Limb (tissue), 2 donors: ENCODE measurements at regions not wholly inside any gene's neighbourhood (a gene's known extent, or its start where the extent isn't known, plus 50 kb on each side); places are given as distances from the start of the nearest gene placed in this dataset.
A peak's percentile ranks its signal among the peaks of the same experiment; 100 is the strongest.
"Not testable (repeated sequence)": the region's sequence is repeated elsewhere in the genome, so short reads cannot be mapped to it uniquely, and the experiment has no call there.

Experiments used
- DNase-seq, 2 donors: peaks; one replicate each; pipeline ENCODE4 v3.0.0-alpha.2; 2016; ENCODE audit errors: extremely low spot score in 2 of 2

GRCh38 chr7:66413379-66414114 is 208.4 kb downstream of the TPST1 start:
- peak; percentile 79 to 98 for DNase-seq

DNA sequence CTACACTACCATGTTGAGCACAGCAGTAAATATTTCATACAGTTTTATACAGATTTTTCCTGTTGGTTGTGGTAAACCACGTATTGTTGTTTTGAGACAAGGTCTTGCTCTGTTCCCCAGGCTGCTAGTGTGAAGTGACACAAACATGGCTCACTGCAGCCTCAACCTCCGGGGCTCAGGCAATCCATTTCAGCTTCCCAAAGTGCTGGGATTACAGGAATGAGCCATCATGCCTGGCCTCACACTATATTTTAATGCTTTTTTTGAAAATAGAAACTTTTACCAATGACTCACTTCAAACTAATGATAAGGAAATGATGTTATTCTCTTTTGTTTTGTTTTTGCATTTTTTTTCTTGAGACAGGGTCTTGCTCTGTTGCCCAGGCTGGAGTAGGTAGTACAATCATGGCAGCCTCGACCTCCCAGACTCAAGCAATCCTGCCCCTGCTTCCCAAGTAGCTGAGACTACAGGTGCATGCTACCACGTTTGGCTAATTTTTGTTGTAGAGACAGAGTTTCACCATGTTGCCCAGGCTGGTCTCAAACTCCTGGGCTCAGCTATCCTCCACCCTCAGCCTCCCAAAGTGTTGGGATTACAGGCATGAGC is 210.6 kb downstream of the TPST1 start:
- DNase-seq, result no peak

DNA sequence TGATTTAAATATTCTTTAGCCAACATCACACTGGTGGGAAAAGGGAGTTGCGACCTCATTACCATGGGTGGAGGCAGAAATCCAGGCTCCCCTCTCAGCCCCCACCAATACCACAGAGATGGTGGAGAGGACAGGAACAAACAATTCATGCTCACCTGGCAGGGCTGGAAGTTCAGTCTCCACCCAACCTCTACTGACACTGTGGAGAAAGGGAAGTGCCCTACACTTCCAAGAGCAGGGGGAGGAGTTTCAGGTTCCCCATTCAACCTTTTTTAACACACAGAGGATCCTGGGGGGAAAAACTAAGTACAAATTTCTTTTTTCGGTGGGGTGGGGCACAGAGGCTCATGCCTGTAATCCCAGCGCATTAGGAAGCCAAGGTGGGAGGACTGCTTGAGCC is 210.1 kb upstream of the KCTD7 start:
- DNase-seq, result no peak

DNA sequence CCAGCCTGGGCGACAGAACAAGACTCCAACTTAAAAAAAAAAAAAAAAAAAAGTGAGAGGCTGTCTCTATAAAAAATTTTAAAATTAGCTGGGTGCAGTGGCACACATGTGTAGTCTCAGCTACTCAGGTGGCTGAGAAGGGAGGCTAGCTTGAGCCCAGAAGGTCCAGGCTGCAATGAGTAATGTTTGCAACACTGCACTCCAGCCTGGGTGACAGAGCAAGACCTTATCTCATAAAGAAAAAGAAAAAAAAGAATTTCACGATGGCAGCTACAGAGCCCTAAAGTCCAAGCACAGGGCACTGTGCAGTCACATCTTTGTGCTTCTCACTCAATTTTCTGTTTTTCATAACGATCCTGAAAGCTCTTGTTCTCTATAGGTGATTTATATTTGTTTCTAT is 209.5 kb upstream of the KCTD7 start:
- DNase-seq, result no peak

DNA sequence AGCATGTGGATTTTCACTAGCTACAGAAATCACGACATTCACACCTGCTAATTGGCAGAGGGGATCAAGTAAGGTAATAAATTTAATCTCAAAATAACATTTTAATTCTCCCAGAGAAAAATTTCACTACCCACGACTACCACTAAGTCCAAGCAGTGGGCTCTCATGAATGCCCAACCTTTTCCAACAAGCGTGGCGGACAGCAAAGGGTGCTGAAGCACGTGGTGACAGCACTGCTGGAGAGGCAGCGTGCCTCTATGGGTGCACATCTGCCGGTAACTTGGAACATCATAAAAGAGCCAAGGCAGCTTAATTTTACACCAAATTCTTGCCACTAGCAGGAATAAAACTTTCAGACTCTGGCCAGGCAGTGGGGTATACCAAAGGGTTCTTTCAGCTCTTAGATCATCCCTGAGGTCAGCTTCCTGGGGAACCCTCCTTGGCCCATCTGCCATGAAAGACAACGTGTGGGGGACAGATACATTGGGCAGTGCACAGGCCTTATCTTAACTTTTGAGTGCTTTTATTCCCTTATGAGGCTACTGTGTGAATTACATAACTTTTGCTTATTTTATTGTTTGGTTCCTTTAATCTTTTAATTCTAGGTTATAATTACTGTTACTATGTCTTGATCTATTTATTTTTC is 206.7 kb upstream of the KCTD7 start:
- no peak for DNase-seq

GRCh38 chr7:66423729-66424128 is 205.0 kb upstream of the KCTD7 start:
- DNase-seq, result no peak

- DNase-seq, result no peak
Observed at GRCh38 chr7:66426332-66426731, 202.3 kb upstream of the KCTD7 start.

GRCh38 chr7:66426996-66427395 is 201.7 kb upstream of the KCTD7 start:
- no peak for DNase-seq

DNA sequence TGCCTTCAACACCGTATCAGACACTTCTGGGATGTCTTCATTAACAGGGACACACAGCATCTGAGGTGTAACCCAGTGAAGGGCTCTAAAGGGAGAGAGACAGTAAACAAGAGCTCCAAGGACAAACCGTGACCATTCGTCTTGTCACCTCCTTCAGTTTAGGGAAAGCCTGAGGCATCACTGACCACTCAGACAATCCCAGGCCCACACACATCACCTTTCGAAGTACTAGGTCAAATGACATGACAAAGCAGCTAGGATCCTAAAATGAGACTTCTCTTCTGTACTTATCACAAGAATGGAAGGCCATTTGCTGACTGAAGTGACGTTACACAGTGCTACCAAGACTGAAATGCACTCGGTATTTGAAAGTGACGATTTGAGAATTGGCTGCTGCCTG is 200.7 kb upstream of the KCTD7 start:
- no peak for DNase-seq

DNA sequence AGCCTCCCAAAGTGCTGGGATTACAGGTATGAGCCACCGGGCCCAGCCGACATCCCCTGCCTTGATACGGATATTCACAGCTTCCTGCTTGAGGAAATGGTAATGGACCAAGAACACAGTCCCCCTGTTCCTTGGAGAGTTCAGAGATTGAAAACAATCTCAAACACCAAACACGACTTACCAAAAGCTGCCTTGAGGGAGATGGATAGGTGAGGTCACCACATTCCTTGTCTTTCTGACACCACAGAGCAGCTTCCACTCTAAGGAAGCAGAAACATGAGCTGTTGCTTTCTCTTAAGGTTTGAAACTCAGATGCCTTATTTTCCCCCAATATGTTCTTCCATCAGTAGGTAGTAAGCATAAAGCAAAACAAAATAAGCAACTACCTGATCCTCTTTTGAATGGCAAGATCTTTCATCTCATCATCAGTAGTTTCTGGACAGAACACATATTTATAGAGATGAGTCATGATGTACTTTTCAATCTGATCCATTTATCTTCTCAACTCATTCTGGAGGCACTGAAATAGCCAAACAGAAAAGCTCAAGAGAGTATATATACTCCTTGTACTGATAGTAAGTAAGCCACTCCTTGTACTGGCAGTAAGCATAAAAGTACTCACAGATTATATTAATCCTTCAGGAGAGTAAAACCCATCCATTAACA is 199.1 kb upstream of the KCTD7 start:
- DNase-seq, result no peak

DNA sequence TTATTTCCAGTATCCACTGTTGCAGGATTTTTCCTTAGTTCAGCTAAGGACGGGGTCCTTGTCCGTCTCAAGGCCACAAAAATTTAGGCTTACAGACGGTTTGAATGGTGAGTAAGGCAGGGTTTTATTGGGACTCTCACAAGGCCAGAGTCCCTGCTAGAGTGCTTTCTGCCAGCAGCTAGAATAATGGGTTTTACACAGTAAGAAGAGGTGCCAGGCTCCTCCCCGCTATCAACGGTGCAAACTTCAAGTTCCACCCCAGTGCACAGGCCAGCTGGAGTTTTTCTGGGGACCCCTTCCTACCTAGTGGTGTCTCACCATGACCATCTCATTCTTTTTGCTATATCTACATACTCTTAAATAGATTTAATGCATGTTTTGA is 198.5 kb upstream of the KCTD7 start:
- no peak for DNase-seq

GRCh38 chr7:66438703-66439405 is 189.8 kb upstream of the KCTD7 start:
- DNase-seq, result not testable (repeated sequence)

DNA sequence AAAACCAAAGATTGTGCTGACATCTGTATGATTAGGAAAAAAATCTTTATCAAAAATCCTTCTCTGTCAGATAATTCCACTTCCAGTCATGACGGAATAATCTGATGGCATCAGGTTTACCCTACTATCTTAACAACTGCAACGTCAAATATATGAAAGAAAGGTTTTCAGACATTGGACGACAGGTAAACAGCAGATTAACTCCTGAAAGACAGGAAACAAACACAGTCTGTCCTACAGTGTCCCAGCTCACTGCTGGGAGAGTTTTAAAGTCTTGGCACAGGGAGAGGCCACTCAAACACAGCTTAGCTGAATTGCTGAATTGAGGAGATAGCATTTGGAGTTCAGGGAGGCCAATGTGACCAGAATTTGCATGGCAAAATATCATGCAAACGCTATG is 186.3 kb upstream of the KCTD7 start:
- DNase-seq, result no peak

GRCh38 chr7:66443946-66444345 is 184.7 kb upstream of the KCTD7 start:
- no peak for DNase-seq

- DNase-seq, result not testable (repeated sequence)
Observed at GRCh38 chr7:66447007-66447406, 181.7 kb upstream of the KCTD7 start.

- not testable (repeated sequence) for DNase-seq
Observed at GRCh38 chr7:66450814-66451213, 177.9 kb upstream of the KCTD7 start.

DNA sequence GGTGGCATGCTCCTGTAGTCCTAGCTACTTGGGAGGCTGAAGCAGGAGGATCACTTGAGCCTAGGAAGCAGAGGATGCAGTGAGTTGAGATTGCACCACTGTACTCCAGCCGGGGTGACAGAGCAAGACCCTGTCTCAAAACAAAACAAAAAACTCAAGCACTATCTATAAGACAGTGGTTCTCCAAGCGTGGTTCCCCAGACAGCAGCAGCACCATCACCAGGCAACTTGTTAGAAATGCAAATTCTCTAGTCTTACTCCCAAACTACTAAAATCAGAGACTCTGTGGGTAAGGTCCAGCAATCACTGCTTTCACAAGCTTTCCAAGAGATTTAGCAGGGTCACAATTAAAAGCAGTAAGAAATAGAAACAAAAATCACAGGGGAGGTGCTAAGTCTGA is 177.0 kb upstream of the KCTD7 start:
- not testable (repeated sequence) for DNase-seq

DNA sequence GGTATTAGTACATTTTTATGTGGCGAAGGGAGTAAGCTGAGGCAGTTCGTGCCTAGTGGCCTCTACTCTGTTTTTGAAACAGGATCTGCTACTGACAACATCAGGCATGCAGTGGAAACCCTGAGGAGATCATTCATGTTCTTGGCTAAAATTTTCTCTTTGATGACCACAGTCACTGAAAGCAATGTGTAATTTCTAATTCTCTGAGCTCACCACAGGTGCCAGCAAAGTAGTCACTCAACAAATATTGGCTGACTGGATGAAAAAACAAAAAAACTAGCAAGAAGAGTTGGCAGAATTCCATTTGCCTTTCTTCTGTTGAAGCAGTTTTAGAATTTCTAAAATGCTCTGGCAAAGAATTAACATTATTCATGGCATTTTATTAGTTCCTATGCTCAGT is 176.5 kb upstream of the KCTD7 start:
- DNase-seq, result no peak

DNA sequence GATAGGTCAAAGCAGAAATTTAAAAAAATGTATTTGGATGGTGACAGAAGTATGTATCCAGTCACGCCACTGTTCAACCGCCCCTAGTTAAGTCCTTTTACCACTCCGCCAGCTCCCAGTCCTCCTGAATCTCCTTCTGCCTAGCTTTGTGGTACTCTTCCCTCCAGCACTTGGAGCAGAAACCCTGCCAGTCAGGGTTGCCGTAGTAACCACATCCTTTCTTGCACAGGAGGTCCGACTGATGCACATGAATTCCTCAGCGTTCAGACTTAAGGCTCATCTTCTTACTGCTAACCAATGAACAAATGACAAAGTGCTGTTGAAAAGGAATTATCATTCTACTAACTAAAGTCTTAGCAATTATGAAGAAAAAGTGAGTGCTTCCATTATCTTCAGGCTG is 175.3 kb upstream of the KCTD7 start:
- DNase-seq, result no peak

DNA sequence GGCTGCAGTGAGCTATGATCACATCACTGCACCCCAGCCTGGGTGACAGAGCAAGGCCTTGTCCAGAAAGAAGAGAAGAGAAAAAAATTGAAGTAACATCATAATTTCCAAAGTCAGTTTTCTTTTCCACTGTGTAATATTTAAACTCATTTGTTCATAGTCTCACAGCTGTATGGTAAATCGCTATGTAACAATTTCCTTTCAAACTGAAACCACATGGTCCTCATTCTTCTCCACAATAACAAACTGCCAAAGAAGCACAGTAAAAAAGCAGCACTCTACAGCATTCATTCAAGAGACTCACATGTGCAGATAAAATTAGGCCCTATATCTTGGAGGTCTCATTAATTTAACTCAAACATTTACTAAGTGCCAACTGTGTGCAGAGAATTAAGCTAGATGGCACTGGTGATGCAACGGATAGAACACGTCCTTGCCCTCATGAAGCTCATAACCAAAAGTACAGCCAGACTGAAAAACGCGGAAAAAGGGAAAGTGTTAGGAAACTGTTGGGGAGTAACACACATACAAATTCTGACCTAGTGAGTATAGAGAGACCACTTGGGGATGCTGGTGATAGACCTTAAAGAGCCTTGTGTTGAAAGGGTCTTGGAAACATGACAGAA is 174.0 kb upstream of the KCTD7 start:
- no peak for DNase-seq

- not testable (repeated sequence) for DNase-seq
Observed at GRCh38 chr7:66455432-66455831, 173.2 kb upstream of the KCTD7 start.
